GM12878 (cell line): ENCODE measurements at regions not wholly inside any gene's neighbourhood (a gene's known extent, or its start where the extent isn't known, plus 50 kb on each side); places are given as distances from the start of the nearest gene placed in this dataset.

Experiments used
- ATAC-seq: fragments of 200-7000 bp; cut with Tn5 transposase; 3 replicates; pipeline ENCODE4 v1.9.1; 2020; ENCODE audit warnings: mild to moderate bottlenecking, moderate library complexity
- BruUV-seq: library from RNA; stranded (reverse); fragments of 400-500 nt; replicated peaks from 2 replicates; lab custom pipeline; 2021; lab: Mats Ljungman, UMichigan
- CTCF ChIA-PET: fragments of 300-600 bp; sonication (Branson Sonifier 250); formaldehyde crosslinking; extraction: SDS; loops from one replicate; lab custom pipeline; 2021; ENCODE audit warnings: inconsistent platforms; lab: Yijun Ruan, JAX
- POLR2A ChIA-PET: fragments of 350-600 bp; formaldehyde crosslinking; extraction: SDS; loops from one replicate; lab custom pipeline; 2021; ENCODE audit warnings: inconsistent platforms; lab: Charles Lee
- RAD21 ChIA-PET: fragments of 300-600 bp; sonication (Branson Sonifier 250); formaldehyde crosslinking; loops from one replicate; lab custom pipeline; 2023; ENCODE audit warnings: antibody characterized with exemption; ENCODE audit not compliant: unreplicated experiment; lab: Charles Lee
- SMC1A ChIA-PET: fragments of 300-600 bp; sonication (Branson Sonifier 250); formaldehyde crosslinking; loops from one replicate; lab custom pipeline; 2023; ENCODE audit not compliant: unreplicated experiment, uncharacterized antibody; lab: Charles Lee
- DNase-seq: peaks from one replicate; pipeline ENCODE4 v3.0.0-alpha.2; 2011; ENCODE audit warnings: low read depth, low spot score
- FAIRE-seq: peaks from 3 replicates; lab custom pipeline; 2011; peaks lifted over from hg19 to GRCh38; lab: Jason Lieb, UNC
- H2AFZ ChIP-seq: 2 replicates; pipeline ENCODE4 v1.6.0; 2011; ENCODE audit warnings: low read depth, low read length, control low read depth; ENCODE audit not compliant: control insufficient read depth
- H3K27ac ChIP-seq: 2 replicates; pipeline ENCODE4 v1.5.1; 2011; ENCODE audit warnings: control low read depth; ENCODE audit not compliant: control insufficient read depth, insufficient read depth
- H3K27me3 ChIP-seq, 2 experiments: replicated peaks in 1 of 2; 2 replicates each; pipeline versions ENCODE4 v1.6.0 to v1.6.1; 2011; ENCODE audit warnings: low read length in 1 of 2; ENCODE audit not compliant: control insufficient read depth in 2 of 2, insufficient read depth in 2 of 2
- H3K36me3 ChIP-seq, 2 experiments: 2 replicates each; pipeline ENCODE4 v1.5.1; 2011; ENCODE audit warnings: low read length in 1 of 2; ENCODE audit not compliant: control insufficient read depth in 2 of 2, insufficient read depth in 2 of 2
- H3K4me1 ChIP-seq: 2 replicates; pipeline ENCODE4 v1.6.1; 2011; ENCODE audit warnings: mild to moderate bottlenecking, low read length, moderate library complexity, mixed read lengths; ENCODE audit not compliant: control insufficient read depth, insufficient read depth
- H3K4me2 ChIP-seq: 2 replicates; pipeline ENCODE4 v1.6.0; 2011; ENCODE audit warnings: control low read depth; ENCODE audit not compliant: control insufficient read depth, insufficient read depth
- H3K4me3 ChIP-seq: fragments of 200-600 bp; sonication (generic); 2 replicates; pipeline ENCODE4 v1.5.1; 2016
- H3K79me2 ChIP-seq: 2 replicates; pipeline ENCODE4 v1.6.0; 2011; ENCODE audit warnings: low read length; ENCODE audit not compliant: control insufficient read depth, insufficient read depth
- H3K9ac ChIP-seq: 2 replicates; pipeline ENCODE4 v1.8.0; 2011; ENCODE audit warnings: low read length, control low read depth, mixed read lengths; ENCODE audit not compliant: control insufficient read depth, insufficient read depth
- H3K9me3 ChIP-seq: replicated peaks from 3 replicates; pipeline ENCODE4 v1.5.1; 2011; ENCODE audit warnings: mild to moderate bottlenecking, low read length; ENCODE audit not compliant: control insufficient read depth, insufficient read depth
- H4K20me1 ChIP-seq: 2 replicates; pipeline ENCODE4 v1.6.0; 2011; ENCODE audit not compliant: control insufficient read depth, insufficient read depth
- POU2F2 ChIP-seq: IDR thresholded peaks from 3 replicates; pipeline ENCODE4 v1.6.1; 2011; ENCODE audit warnings: low read depth, mild to moderate bottlenecking, low read length, borderline replicate concordance
- SP1 ChIP-seq: IDR thresholded peaks from one replicate; pipeline ENCODE4 v1.6.1; 2011; ENCODE audit warnings: low read depth, low read length
- SUPT20H ChIP-seq: IDR thresholded peaks from 2 replicates; pipeline ENCODE4 v1.6.1; 2011; ENCODE audit warnings: low read depth, mild to moderate bottlenecking, low read length, moderate library complexity, borderline replicate concordance; ENCODE audit not compliant: control insufficient read depth
- USF2 ChIP-seq: IDR thresholded peaks from 2 replicates; pipeline ENCODE4 v1.6.1; 2011; ENCODE audit warnings: low read depth, low read length, improper control_type of control experiment, borderline replicate concordance
- WGBS: methylation state at CpG from one replicate; pipeline ENCODE4 v1.1.6; 2016; ENCODE audit warnings: low lambda C conversion rate; ENCODE audit not compliant: insufficient replicate concordance, insufficient coverage; ENCODE audit errors: missing lambda C conversion rate; 5-methylcytosine and 5-hydroxymethylcytosine counted together
- in situ Hi-C: fragments of 300-500 bp; cut with MboI; formaldehyde crosslinking; loops from 9 replicates; pipeline ENCODE4 v1.14.3; 2018; ENCODE audit warnings: mixed read lengths
- intact Hi-C: fragments of 100-400 bp; cut with micrococcal nuclease; formaldehyde crosslinking; loops from one replicate; pipeline ENCODE4 v1.14.2; 2022; ENCODE audit not compliant: unreplicated experiment
- TF ChIP-seq, protein P1 (sequence below): fragments of 450-650 bp; formaldehyde crosslinking; IDR thresholded peaks from 2 replicates; pipeline ENCODE4 v1.5.0; 2022; ENCODE audit warnings: mild to moderate bottlenecking, missing genetic modification characterization

DNA sequence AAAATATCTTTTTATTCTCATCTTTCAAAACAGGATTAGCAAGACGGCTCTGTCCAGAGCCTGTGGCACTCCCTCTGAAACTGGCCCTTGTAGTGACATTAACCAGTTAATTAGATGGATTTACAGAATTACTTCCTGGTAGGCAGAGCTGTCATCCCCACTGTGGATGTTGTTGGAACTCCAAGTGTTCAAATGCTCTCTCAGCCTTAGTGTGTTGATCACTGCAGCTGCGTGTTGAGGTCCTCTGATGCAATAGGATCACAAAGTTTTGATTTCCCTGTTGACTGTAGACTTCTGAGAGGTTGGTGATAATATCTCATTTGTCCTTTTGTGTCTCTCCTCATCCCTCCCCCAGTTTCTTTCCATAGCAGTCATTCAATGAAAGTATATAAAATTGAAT is 117.3 kb upstream of the CDK6 start (continued):
- TF ChIP-seq, protein P1, sequence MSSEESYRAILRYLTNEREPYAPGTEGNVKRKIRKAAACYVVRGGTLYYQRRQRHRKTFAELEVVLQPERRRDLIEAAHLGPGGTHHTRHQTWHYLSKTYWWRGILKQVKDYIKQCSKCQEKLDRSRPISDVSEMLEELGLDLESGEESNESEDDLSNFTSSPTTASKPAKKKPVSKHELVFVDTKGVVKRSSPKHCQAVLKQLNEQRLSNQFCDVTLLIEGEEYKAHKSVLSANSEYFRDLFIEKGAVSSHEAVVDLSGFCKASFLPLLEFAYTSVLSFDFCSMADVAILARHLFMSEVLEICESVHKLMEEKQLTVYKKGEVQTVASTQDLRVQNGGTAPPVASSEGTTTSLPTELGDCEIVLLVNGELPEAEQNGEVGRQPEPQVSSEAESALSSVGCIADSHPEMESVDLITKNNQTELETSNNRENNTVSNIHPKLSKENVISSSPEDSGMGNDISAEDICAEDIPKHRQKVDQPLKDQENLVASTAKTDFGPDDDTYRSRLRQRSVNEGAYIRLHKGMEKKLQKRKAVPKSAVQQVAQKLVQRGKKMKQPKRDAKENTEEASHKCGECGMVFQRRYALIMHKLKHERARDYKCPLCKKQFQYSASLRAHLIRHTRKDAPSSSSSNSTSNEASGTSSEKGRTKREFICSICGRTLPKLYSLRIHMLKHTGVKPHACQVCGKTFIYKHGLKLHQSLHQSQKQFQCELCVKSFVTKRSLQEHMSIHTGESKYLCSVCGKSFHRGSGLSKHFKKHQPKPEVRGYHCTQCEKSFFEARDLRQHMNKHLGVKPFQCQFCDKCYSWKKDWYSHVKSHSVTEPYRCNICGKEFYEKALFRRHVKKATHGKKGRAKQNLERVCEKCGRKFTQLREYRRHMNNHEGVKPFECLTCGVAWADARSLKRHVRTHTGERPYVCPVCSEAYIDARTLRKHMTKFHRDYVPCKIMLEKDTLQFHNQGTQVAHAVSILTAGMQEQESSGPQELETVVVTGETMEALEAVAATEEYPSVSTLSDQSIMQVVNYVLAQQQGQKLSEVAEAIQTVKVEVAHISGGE (CRISPR knock-in tag) = no peak
- TF ChIP-seq POU2F2 = no peak
- TF ChIP-seq SP1 = no peak
- no peak for TF ChIP-seq SUPT20H

DNA sequence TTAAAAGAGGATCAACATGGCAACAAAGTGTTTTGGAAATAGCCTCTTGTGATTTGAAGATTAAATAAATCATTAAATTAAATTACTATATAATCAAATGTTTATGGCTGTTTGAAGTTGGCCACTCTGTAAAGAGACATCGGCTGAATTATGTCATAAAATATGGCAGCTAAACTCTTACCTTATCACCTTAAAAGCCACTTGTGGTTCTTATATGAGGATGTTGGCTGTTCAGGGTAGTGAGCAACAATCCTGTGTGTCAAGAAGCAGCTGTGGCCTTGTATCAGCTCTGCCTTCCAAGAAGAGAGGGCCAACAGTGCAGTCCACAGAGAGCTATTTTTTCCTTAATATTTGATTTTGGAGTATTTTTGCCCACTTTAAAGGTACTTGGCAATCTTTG is 113.4 kb upstream of the CDK6 start:
- SMC1A ChIA-PET = no interaction called here
- CTCF ChIA-PET = no interaction called here
- no peaks in the 10 kb centered on the region for H3K79me2 ChIP-seq
- 100% methylated on average over 1 of the region's 1 CpG for WGBS
- no peaks in the 10 kb centered on the region for H3K27me3 ChIP-seq
- no peak overlapping the region for H3K9ac ChIP-seq
- POLR2A ChIA-PET = no interaction called here
- RAD21 ChIA-PET = no interaction called here
- H3K36me3 ChIP-seq = no peaks in the 10 kb centered on the region
- no peak for FAIRE-seq
- no TSS peak for BruUV-seq
- H3K4me1 ChIP-seq = no peaks in the 10 kb centered on the region
- DNase-seq = no peak
- no peak overlapping the region for H3K4me3 ChIP-seq
- no peaks in the 10 kb centered on the region for H4K20me1 ChIP-seq
- H3K4me2 ChIP-seq = no peak overlapping the region
- ATAC-seq = no peak
- no peak overlapping the region for H3K27ac ChIP-seq
- intact Hi-C loops = no loop called here
- no peaks in the 10 kb centered on the region; the same call in 2 of the 3 replicates for H3K9me3 ChIP-seq
- TF ChIP-seq USF2 = no peak
- in situ Hi-C loops = no loop called here
- no peak overlapping the region for H2AFZ ChIP-seq
